OCI-LY3 (cell line): ENCODE measurements at regions not wholly inside any gene's neighbourhood (a gene's known extent, or its start where the extent isn't known, plus 50 kb on each side); places are given as distances from the start of the nearest gene placed in this dataset.

ENCODE experiments used
- EZH2phosphoT487 ChIP-seq: fragments of 200-600 bp; shearing (Covaris generic); IDR thresholded peaks from 2 replicates; pipeline ENCODE4 v1.6.1; 2018; ENCODE audit warnings: antibody characterized with exemption, mixed run types, low read depth
- TF ChIP-seq, protein P1 (sequence below): fragments of 200-600, 300-600 bp; sonication (generic); IDR thresholded peaks from 2 replicates; pipeline ENCODE4 v1.5.1; 2014; ENCODE audit warnings: antibody characterized with exemption, low read length, low read depth

DNA sequence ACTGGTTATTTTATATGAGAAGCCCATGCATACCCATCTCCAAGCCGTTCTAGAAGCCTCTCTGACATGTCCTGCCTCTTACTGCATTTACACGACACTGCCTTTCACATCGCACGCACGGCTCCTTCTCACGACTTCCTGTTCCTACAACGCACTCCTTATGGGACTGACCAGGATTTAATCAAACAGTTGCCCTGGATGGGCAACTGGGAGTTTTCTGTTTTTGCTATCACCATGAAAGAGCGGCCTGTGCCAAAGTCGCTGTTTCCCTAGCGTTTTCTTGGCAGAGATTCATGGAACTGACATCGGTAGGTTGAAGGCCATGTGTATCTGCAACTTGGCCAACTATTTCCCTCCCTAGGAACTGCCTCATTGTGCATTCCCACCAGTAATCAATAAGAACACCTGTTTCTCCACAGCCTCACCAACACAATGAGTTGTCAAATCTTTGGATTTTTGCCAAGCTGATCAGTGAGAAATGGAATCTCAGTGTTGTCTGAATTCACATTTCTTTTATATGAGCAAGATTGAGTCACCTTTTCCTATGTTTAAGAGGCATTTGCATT is 97.2 kb upstream of the OTOS start:
- TF ChIP-seq, protein P1, sequence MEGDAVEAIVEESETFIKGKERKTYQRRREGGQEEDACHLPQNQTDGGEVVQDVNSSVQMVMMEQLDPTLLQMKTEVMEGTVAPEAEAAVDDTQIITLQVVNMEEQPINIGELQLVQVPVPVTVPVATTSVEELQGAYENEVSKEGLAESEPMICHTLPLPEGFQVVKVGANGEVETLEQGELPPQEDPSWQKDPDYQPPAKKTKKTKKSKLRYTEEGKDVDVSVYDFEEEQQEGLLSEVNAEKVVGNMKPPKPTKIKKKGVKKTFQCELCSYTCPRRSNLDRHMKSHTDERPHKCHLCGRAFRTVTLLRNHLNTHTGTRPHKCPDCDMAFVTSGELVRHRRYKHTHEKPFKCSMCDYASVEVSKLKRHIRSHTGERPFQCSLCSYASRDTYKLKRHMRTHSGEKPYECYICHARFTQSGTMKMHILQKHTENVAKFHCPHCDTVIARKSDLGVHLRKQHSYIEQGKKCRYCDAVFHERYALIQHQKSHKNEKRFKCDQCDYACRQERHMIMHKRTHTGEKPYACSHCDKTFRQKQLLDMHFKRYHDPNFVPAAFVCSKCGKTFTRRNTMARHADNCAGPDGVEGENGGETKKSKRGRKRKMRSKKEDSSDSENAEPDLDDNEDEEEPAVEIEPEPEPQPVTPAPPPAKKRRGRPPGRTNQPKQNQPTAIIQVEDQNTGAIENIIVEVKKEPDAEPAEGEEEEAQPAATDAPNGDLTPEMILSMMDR: no peak
- no peak for TF ChIP-seq EZH2phosphoT487
